GM23338 (cell line): ENCODE measurements at regions not wholly inside any gene's neighbourhood (a gene's known extent, or its start where the extent isn't known, plus 50 kb on each side); places are given as distances from the start of the nearest gene placed in this dataset.

Source experiments
- ATAC-seq: fragments of 200-7000 bp; cut with Tn5 transposase; 3 replicates; pipeline ENCODE4 v1.9.1; 2020
- DNase-seq: peaks from one replicate; pipeline ENCODE4 v3.0.0-alpha.2; 2015; ENCODE audit warnings: low spot score
- H2AFZ ChIP-seq: fragments of 200-600 bp; sonication (generic); 2 replicates; pipeline ENCODE4 v1.8.0; 2016; ENCODE audit warnings: antibody characterized with exemption, mild to moderate bottlenecking, moderate library complexity
- H3F3A ChIP-seq: fragments of 200-600 bp; sonication (generic); replicated peaks from 2 replicates; pipeline ENCODE4 v1.8.0; 2017; ENCODE audit warnings: antibody characterized with exemption, mixed run types, low read depth
- H3K27ac ChIP-seq: fragments of 200-600 bp; sonication (generic); 2 replicates; pipeline ENCODE4 v1.6.1; 2016; ENCODE audit warnings: low read depth
- H3K27me3 ChIP-seq: fragments of 200-600 bp; sonication (generic); 2 replicates; pipeline ENCODE4 v1.8.0; 2016; ENCODE audit warnings: mild to moderate bottlenecking, mixed run types, moderate library complexity; ENCODE audit not compliant: insufficient read depth
- H3K36me3 ChIP-seq: fragments of 200-600 bp; sonication (generic); 2 replicates; pipeline ENCODE4 v1.8.0; 2016; ENCODE audit warnings: mild to moderate bottlenecking; ENCODE audit not compliant: insufficient read depth
- H3K4me1 ChIP-seq: fragments of 200-600 bp; sonication (generic); 2 replicates; pipeline ENCODE4 v1.8.0; 2016; ENCODE audit warnings: mild to moderate bottlenecking, moderate library complexity; ENCODE audit not compliant: insufficient read depth
- H3K4me2 ChIP-seq: fragments of 200-600 bp; sonication (generic); 2 replicates; pipeline ENCODE4 v1.7.1; 2017; ENCODE audit warnings: mixed run types
- H3K4me3 ChIP-seq: fragments of 200-600 bp; sonication (generic); 2 replicates; pipeline ENCODE4 v1.6.1; 2016; ENCODE audit warnings: mixed run types
- H3K79me2 ChIP-seq: fragments of 200-600 bp; sonication (generic); replicated peaks from 2 replicates; pipeline ENCODE4 v1.8.0; 2017; ENCODE audit warnings: mild to moderate bottlenecking; ENCODE audit not compliant: insufficient read depth
- H3K9me2 ChIP-seq: fragments of 200-600 bp; sonication (generic); 2 replicates; pipeline ENCODE4 v1.8.0; 2017; ENCODE audit not compliant: insufficient read depth
- H4K20me1 ChIP-seq: fragments of 200-600 bp; sonication (generic); replicated peaks from 2 replicates; pipeline ENCODE4 v1.8.0; 2017; ENCODE audit warnings: mild to moderate bottlenecking; ENCODE audit not compliant: insufficient read depth
- H3K27ac Mint-ChIP-seq: 2 replicates; pipeline ENCODE4 v1.8.0; 2020; ENCODE audit warnings: inconsistent platforms, mild to moderate bottlenecking, moderate library complexity, mixed read lengths
- H3K27me3 Mint-ChIP-seq: 3 replicates; pipeline ENCODE4 v1.8.0; 2022; ENCODE audit warnings: low read depth, mild to moderate bottlenecking, moderate library complexity, mixed read lengths, inconsistent platforms; ENCODE audit not compliant: insufficient read depth, poor library complexity
- H3K36me3 Mint-ChIP-seq: 3 replicates; pipeline ENCODE4 v1.8.0; 2021; ENCODE audit warnings: low read depth, mild to moderate bottlenecking, inconsistent platforms, moderate library complexity, mixed read lengths
- H3K4me1 Mint-ChIP-seq: 3 replicates; pipeline ENCODE4 v1.8.0; 2020; ENCODE audit warnings: mild to moderate bottlenecking, inconsistent platforms, mixed read lengths
- H3K4me3 Mint-ChIP-seq: 3 replicates; pipeline ENCODE4 v1.8.0; 2021; ENCODE audit warnings: moderate library complexity, mild to moderate bottlenecking, inconsistent platforms, mixed read lengths
- H3K9me3 Mint-ChIP-seq: 3 replicates; pipeline ENCODE4 v1.8.0; 2020; ENCODE audit warnings: moderate library complexity, mild to moderate bottlenecking, inconsistent platforms, mixed read lengths
- CREB1 ChIP-seq: fragments of 250-450 bp; sonication (Bioruptor Pico); IDR thresholded peaks from 2 replicates; pipeline ENCODE4 v1.5.0; 2020; ENCODE audit warnings: low read depth, mild to moderate bottlenecking, moderate library complexity
- ETS1 ChIP-seq: IDR thresholded peaks from 2 replicates; pipeline ENCODE4 v1.6.1; 2016; ENCODE audit warnings: antibody characterized with exemption
- EZH2 ChIP-seq: fragments of 200-600 bp; sonication (generic); IDR thresholded peaks from one replicate; pipeline ENCODE4 v1.8.0; 2017; ENCODE audit warnings: antibody characterized with exemption, mild to moderate bottlenecking, low read depth; ENCODE audit not compliant: unreplicated experiment
- EZH2phosphoT487 ChIP-seq: fragments of 200-600 bp; sonication (generic); IDR thresholded peaks from one replicate; pipeline ENCODE4 v1.8.1; 2018; ENCODE audit warnings: antibody characterized with exemption; ENCODE audit not compliant: unreplicated experiment
- JUNB ChIP-seq: IDR thresholded peaks from one replicate; pipeline ENCODE4 v1.6.1; 2016; ENCODE audit warnings: antibody characterized with exemption; ENCODE audit not compliant: unreplicated experiment
- NANOG ChIP-seq: IDR thresholded peaks from 2 replicates; pipeline ENCODE4 v1.6.1; 2016; ENCODE audit warnings: antibody characterized with exemption, borderline replicate concordance
- POLR2AphosphoS5 ChIP-seq: IDR thresholded peaks from 2 replicates; pipeline ENCODE4 v1.6.1; 2016; ENCODE audit warnings: antibody characterized with exemption, low read depth
- STAT1 ChIP-seq: IDR thresholded peaks from one replicate; pipeline ENCODE4 v1.6.1; 2016; ENCODE audit warnings: antibody characterized with exemption; ENCODE audit not compliant: unreplicated experiment
- ZNF114 ChIP-seq: fragments of 250-450 bp; sonication (Bioruptor Pico); IDR thresholded peaks from 2 replicates; pipeline ENCODE4 v1.5.0; 2020; ENCODE audit warnings: mild to moderate bottlenecking, moderate library complexity
- ZNF331 ChIP-seq: fragments of 250-450 bp; sonication (Bioruptor Pico); IDR thresholded peaks from 2 replicates; pipeline ENCODE4 v1.5.0; 2020; ENCODE audit warnings: low read depth, mild to moderate bottlenecking, moderate library complexity
- TF ChIP-seq, protein P1 (sequence below): fragments of 250-450 bp; sonication (Bioruptor Pico); IDR thresholded peaks from 2 replicates; pipeline ENCODE4 v1.5.0; 2020; ENCODE audit warnings: mild to moderate bottlenecking, moderate library complexity
- TF ChIP-seq, protein P2 (sequence below), 2 experiments: fragments of 200-600 bp in 1 of 2; sonication (generic) in 1 of 2; conservative IDR thresholded peaks; 2 replicates each; pipeline versions ENCODE4 v1.5.1 to v1.6.1; 2016 to 2017; ENCODE audit warnings: antibody characterized with exemption in 2 of 2, low read depth in 2 of 2, mild to moderate bottlenecking in 2 of 2, moderate library complexity in 1 of 2
- TF ChIP-seq, protein P3 (sequence below): IDR thresholded peaks from one replicate; pipeline ENCODE4 v1.6.1; 2018; ENCODE audit warnings: antibody characterized with exemption; ENCODE audit not compliant: unreplicated experiment

GRCh38 chr4:66741081-66741480, 804.2 kb downstream of the CENPC start:
- no peaks in the 10 kb centered on the region for H3K9me3 Mint-ChIP-seq

More at GRCh38 chr4:66741081-66741480, 804.2 kb downstream of the CENPC start:
- Histone ChIP-seq H4K20me1 (no peaks in the 10 kb centered on the region), H3K27me3 (no peaks in the 10 kb centered on the region), H3K9me2 (no peaks in the 10 kb centered on the region), H3K4me1 (no peaks in the 10 kb centered on the region), H3K79me2 (no peaks in the 10 kb centered on the region), H3K27ac (no peak overlapping the region), H2AFZ (no peak overlapping the region), H3K36me3 (no peaks in the 10 kb centered on the region), H3F3A (no peaks in the 10 kb centered on the region), H3K4me2 (no peak overlapping the region), H3K4me3 (no peak overlapping the region)
- Mint-ChIP-seq H3K4me3 (no peak overlapping the region), H3K36me3 (no peaks in the 10 kb centered on the region), H3K27ac (no peak overlapping the region), H3K4me1 (peaks cover 5% of the 10 kb centered on the region; the same call in 2 of the 3 replicates), H3K27me3 (no peaks in the 10 kb centered on the region)
- DNase-seq (no peak), ATAC-seq (no peak)
- TF ChIP-seq, protein P1, sequence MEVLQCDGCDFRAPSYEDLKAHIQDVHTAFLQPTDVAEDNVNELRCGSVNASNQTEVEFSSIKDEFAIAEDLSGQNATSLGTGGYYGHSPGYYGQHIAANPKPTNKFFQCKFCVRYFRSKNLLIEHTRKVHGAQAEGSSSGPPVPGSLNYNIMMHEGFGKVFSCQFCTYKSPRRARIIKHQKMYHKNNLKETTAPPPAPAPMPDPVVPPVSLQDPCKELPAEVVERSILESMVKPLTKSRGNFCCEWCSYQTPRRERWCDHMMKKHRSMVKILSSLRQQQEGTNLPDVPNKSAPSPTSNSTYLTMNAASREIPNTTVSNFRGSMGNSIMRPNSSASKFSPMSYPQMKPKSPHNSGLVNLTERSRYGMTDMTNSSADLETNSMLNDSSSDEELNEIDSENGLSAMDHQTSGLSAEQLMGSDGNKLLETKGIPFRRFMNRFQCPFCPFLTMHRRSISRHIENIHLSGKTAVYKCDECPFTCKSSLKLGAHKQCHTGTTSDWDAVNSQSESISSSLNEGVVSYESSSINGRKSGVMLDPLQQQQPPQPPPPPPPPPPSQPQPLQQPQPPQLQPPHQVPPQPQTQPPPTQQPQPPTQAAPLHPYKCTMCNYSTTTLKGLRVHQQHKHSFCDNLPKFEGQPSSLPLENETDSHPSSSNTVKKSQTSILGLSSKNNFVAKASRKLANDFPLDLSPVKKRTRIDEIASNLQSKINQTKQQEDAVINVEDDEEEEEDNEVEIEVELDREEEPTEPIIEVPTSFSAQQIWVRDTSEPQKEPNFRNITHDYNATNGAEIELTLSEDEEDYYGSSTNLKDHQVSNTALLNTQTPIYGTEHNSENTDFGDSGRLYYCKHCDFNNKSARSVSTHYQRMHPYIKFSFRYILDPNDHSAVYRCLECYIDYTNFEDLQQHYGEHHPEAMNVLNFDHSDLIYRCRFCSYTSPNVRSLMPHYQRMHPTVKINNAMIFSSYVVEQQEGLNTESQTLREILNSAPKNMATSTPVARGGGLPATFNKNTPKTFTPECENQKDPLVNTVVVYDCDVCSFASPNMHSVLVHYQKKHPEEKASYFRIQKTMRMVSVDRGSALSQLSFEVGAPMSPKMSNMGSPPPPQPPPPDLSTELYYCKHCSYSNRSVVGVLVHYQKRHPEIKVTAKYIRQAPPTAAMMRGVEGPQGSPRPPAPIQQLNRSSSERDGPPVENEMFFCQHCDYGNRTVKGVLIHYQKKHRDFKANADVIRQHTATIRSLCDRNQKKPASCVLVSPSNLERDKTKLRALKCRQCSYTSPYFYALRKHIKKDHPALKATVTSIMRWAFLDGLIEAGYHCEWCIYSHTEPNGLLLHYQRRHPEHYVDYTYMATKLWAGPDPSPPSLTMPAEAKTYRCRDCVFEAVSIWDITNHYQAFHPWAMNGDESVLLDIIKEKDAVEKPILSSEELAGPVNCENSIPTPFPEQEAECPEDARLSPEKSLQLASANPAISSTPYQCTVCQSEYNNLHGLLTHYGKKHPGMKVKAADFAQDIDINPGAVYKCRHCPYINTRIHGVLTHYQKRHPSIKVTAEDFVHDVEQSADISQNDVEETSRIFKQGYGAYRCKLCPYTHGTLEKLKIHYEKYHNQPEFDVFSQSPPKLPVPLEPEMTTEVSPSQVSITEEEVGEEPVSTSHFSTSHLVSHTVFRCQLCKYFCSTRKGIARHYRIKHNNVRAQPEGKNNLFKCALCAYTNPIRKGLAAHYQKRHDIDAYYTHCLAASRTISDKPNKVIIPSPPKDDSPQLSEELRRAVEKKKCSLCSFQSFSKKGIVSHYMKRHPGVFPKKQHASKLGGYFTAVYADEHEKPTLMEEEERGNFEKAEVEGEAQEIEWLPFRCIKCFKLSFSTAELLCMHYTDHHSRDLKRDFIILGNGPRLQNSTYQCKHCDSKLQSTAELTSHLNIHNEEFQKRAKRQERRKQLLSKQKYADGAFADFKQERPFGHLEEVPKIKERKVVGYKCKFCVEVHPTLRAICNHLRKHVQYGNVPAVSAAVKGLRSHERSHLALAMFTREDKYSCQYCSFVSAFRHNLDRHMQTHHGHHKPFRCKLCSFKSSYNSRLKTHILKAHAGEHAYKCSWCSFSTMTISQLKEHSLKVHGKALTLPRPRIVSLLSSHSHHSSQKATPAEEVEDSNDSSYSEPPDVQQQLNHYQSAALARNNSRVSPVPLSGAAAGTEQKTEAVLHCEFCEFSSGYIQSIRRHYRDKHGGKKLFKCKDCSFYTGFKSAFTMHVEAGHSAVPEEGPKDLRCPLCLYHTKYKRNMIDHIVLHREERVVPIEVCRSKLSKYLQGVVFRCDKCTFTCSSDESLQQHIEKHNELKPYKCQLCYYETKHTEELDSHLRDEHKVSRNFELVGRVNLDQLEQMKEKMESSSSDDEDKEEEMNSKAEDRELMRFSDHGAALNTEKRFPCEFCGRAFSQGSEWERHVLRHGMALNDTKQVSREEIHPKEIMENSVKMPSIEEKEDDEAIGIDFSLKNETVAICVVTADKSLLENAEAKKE (CRISPR knock-in tag) = no peak
- TF ChIP-seq STAT1 (no peak), NANOG (no peak), ETS1 (no peak), CREB1 (CRISPR knock-in tag) (no peak), ZNF331 (CRISPR knock-in tag) (no peak), POLR2AphosphoS5 (no peak), JUNB (no peak), ZNF114 (CRISPR knock-in tag) (no peak), EZH2 (no peak), EZH2phosphoT487 (no peak)
- TF ChIP-seq, protein P2, sequence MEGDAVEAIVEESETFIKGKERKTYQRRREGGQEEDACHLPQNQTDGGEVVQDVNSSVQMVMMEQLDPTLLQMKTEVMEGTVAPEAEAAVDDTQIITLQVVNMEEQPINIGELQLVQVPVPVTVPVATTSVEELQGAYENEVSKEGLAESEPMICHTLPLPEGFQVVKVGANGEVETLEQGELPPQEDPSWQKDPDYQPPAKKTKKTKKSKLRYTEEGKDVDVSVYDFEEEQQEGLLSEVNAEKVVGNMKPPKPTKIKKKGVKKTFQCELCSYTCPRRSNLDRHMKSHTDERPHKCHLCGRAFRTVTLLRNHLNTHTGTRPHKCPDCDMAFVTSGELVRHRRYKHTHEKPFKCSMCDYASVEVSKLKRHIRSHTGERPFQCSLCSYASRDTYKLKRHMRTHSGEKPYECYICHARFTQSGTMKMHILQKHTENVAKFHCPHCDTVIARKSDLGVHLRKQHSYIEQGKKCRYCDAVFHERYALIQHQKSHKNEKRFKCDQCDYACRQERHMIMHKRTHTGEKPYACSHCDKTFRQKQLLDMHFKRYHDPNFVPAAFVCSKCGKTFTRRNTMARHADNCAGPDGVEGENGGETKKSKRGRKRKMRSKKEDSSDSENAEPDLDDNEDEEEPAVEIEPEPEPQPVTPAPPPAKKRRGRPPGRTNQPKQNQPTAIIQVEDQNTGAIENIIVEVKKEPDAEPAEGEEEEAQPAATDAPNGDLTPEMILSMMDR (conservative IDR thresholded peaks at IDR 0.05; ENCODE audit: low read depth in 2 of 2) = no peak
- TF ChIP-seq, protein P3, sequence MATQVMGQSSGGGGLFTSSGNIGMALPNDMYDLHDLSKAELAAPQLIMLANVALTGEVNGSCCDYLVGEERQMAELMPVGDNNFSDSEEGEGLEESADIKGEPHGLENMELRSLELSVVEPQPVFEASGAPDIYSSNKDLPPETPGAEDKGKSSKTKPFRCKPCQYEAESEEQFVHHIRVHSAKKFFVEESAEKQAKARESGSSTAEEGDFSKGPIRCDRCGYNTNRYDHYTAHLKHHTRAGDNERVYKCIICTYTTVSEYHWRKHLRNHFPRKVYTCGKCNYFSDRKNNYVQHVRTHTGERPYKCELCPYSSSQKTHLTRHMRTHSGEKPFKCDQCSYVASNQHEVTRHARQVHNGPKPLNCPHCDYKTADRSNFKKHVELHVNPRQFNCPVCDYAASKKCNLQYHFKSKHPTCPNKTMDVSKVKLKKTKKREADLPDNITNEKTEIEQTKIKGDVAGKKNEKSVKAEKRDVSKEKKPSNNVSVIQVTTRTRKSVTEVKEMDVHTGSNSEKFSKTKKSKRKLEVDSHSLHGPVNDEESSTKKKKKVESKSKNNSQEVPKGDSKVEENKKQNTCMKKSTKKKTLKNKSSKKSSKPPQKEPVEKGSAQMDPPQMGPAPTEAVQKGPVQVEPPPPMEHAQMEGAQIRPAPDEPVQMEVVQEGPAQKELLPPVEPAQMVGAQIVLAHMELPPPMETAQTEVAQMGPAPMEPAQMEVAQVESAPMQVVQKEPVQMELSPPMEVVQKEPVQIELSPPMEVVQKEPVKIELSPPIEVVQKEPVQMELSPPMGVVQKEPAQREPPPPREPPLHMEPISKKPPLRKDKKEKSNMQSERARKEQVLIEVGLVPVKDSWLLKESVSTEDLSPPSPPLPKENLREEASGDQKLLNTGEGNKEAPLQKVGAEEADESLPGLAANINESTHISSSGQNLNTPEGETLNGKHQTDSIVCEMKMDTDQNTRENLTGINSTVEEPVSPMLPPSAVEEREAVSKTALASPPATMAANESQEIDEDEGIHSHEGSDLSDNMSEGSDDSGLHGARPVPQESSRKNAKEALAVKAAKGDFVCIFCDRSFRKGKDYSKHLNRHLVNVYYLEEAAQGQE = no peak
